ENCODE measurements at regions not wholly inside any gene's neighbourhood (a gene's known extent, or its start where the extent isn't known, plus 50 kb on each side); places are given as distances from the start of the nearest gene placed in this dataset.

DNA sequence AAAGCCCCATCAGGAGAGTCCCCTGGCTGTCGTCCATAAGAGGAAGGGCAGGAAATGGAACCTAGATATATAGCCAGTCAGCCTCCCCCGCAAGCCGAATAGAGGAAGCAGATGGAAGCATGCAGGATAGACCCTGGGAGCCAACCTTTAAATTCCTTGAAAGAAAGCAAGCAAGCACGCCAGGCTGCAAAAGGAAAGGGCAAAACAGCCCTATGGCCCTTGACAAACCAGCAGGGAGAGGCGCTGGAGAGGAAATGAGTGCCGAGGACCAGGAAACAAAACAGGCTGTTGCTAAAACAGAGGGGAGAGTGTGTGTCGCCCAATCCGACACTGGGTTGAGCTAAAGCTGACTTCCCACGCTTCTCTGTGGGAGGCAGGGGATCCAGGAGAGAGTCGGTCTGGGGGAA lies 203.5 kb upstream of the MTNR1B start:
- POLR2A ChIA-PET: no interaction called here
- no peak for DNase-seq
- Histone ChIP-seq H3K27me3 (ENCODE audit: control insufficient read depth in 1 of 2, insufficient read depth in 2 of 2, low read length in 2 of 2) (peaks cover 0 to 3% of the 10 kb centered on the region in 2 experiments), H3K4me3 (ENCODE audit: low read length) (peak overlapping the region; percentile 2), H3K9me3 (ENCODE audit: control insufficient read depth in 1 of 2, insufficient read depth in 1 of 2, low read length in 2 of 2) (no peaks in the 10 kb centered on the region), H3K4me1 (ENCODE audit: insufficient read depth, low read length) (no peaks in the 10 kb centered on the region), H3K27ac (ENCODE audit: low read depth in 1 of 2, low read length in 2 of 2) (no peak overlapping the region), H3K36me3 (ENCODE audit: insufficient read depth, low read length) (no peaks in the 10 kb centered on the region)
- H3K9me3 Mint-ChIP-seq: no peaks in the 10 kb centered on the region
- no peak for ATAC-seq (ENCODE audit: poor library complexity)
- peaks cover 23% of the 10 kb centered on the region for H3K27me3 Mint-ChIP-seq
- CTCF ChIA-PET: no interaction called here
- H3K27ac Mint-ChIP-seq: no peak overlapping the region
- no peaks in the 10 kb centered on the region for H3K36me3 Mint-ChIP-seq (ENCODE audit: low read depth)
- TF ChIP-seq CTCF (IDR thresholded peaks at IDR 0.05): no peak
- intact Hi-C loops (cut with DNase I, micrococcal nuclease): no loop called here
- peaks cover 15% of the 10 kb centered on the region for H3K4me1 Mint-ChIP-seq (ENCODE audit: low read depth)
- no peak overlapping the region for H3K4me3 Mint-ChIP-seq

- POLR2A ChIA-PET: no interaction called here
- ATAC-seq (ENCODE audit: poor library complexity) (no peak), DNase-seq (no peak)
- Mint-ChIP-seq H3K27ac (no peak overlapping the region), H3K4me3 (peak overlapping the region; percentile 11), H3K4me1 (ENCODE audit: low read depth) (peaks cover 15% of the 10 kb centered on the region), H3K9me3 (no peaks in the 10 kb centered on the region), H3K27me3 (peaks cover 23% of the 10 kb centered on the region), H3K36me3 (ENCODE audit: low read depth) (no peaks in the 10 kb centered on the region)
- Histone ChIP-seq H3K36me3 (ENCODE audit: insufficient read depth, low read length) (no peaks in the 10 kb centered on the region), H3K27me3 (ENCODE audit: control insufficient read depth in 1 of 2, insufficient read depth in 2 of 2, low read length in 2 of 2) (peaks cover 0 to 3% of the 10 kb centered on the region in 2 experiments), H3K9me3 (ENCODE audit: control insufficient read depth in 1 of 2, insufficient read depth in 1 of 2, low read length in 2 of 2) (no peaks in the 10 kb centered on the region), H3K4me3 (ENCODE audit: low read length) (no peak overlapping the region), H3K27ac (ENCODE audit: low read depth in 1 of 2, low read length in 2 of 2) (no peak overlapping the region), H3K4me1 (ENCODE audit: insufficient read depth, low read length) (no peaks in the 10 kb centered on the region)
- no peak for TF ChIP-seq CTCF (IDR thresholded peaks at IDR 0.05)
- intact Hi-C loops (cut with DNase I, micrococcal nuclease): no loop called here
- CTCF ChIA-PET: no interaction called here
These were observed 202.8 kb upstream of the MTNR1B start for GRCh38 chr11:92766698-92767097.

DNA sequence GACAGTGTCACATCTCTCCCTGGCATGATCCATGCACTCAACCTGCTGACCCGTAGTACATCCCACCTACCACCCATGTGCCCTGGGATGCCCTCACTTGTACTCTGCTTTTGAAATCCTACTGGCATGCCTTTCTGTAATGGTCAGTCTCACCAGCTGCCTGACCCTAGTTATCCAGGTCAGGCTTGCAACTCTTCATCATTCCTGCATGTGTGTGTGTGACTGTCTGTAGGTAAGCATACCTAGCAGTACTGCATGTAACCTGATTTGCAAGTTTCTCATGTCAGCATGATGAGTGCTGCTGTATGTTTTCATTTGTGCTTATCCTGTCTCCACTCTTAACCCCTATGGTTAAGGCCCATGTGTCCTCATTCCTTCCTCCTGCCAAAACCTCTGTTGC lies 202.0 kb upstream of the MTNR1B start:
- ChIA-PET CTCF (no interaction called here), POLR2A (no interaction called here)
- Histone ChIP-seq H3K4me3 (ENCODE audit: low read length) (no peak overlapping the region), H3K27ac (ENCODE audit: low read depth in 1 of 2, low read length in 2 of 2) (no peak overlapping the region), H3K36me3 (ENCODE audit: insufficient read depth, low read length) (no peaks in the 10 kb centered on the region), H3K27me3 (ENCODE audit: control insufficient read depth in 1 of 2, insufficient read depth in 2 of 2, low read length in 2 of 2) (peaks cover 0 to 3% of the 10 kb centered on the region in 2 experiments), H3K4me1 (ENCODE audit: insufficient read depth, low read length) (no peaks in the 10 kb centered on the region), H3K9me3 (ENCODE audit: control insufficient read depth in 1 of 2, insufficient read depth in 1 of 2, low read length in 2 of 2) (no peaks in the 10 kb centered on the region)
- DNase-seq: no peak
- no peak for TF ChIP-seq CTCF (IDR thresholded peaks at IDR 0.05)
- no peak overlapping the region for H3K4me3 Mint-ChIP-seq
- intact Hi-C loops (cut with DNase I, micrococcal nuclease): no loop called here
- no peak overlapping the region for H3K27ac Mint-ChIP-seq
- H3K9me3 Mint-ChIP-seq: no peaks in the 10 kb centered on the region
- H3K4me1 Mint-ChIP-seq (ENCODE audit: low read depth): peaks cover 15% of the 10 kb centered on the region
- peaks cover 23% of the 10 kb centered on the region for H3K27me3 Mint-ChIP-seq
- no peak for ATAC-seq (ENCODE audit: poor library complexity)
- H3K36me3 Mint-ChIP-seq (ENCODE audit: low read depth): no peaks in the 10 kb centered on the region
